SIG-M5 treated with dmso at 0.1 percent for 504 hours (cell line): ENCODE measurements at regions not wholly inside any gene's neighbourhood (a gene's known extent, or its start where the extent isn't known, plus 50 kb on each side); places are given as distances from the start of the nearest gene placed in this dataset.
A peak's percentile ranks its signal among the peaks of the same experiment; 100 is the strongest.

Experiments used
- DNase-seq: peaks from one replicate; lab custom pipeline; 2025; ENCODE audit not compliant: unreplicated experiment; lab: John Stamatoyannopoulos, UW

DNA sequence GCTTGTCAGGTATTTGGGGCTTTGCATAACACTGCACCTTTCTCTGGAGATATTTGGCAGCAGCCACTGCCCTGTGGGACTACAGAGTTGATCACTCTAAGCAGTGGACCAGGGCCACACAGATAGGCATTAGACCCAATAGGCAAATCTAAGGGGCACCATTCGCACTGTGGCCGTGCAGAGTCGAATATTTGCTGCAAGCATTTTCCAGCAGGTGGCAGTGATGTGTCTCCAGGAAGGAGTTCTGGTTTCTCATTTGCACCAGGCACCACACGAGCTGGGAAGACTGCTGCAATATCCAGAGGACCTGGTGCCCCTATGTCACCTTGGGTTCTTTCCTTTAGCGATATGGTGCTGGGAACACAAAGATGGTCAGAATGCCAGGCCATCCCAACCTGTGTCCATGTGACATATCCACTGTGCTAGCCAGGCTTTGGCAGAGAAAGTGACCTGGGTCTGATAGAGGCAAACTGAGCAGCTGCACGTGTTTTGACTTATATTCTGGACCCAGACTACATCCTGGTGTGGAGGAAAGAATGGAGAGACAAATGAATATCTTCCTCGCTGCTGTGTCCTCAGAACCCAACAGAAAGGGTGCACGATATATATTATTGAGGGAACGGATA lies 318.7 kb downstream of the BUD13 start:
- peak; percentile 15 for DNase-seq

DNA sequence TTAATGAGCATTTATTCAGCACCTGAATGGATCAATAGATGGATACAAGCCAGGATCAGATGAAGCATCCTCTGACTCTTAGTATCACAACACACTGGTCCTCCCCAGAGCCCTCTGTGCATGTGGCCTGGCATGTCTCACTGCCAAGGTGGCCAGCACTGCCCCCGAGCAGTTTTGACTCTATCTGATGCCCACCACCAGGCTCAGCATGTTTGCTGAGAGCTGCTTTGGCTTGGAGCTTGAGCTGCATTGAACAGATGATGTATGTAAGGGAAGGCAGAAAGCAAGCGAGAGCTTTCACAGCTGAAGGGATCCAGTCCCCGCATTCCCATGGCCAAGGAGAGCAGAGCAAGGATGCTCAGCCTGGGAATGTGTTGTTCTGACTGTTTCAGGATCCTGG lies 320.3 kb downstream of the BUD13 start:
- no peak for DNase-seq

DNA sequence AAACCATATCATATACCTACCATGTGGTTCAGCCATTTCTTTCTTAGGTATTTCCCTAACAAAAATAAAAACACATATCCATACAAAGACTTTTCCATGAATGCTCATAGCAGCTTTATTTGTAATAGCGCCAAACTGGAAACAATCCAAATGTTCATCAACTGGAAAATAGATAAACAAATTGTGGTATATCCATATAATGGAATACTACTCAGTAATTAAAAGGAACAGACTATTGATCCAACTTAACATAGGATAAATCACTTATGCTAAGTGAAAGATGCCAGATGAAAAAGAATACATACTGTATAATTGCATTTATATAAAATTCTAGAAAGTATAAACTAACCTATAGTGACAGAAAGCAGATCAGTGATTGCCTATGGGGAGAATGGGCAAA lies 323.3 kb downstream of the BUD13 start:
- DNase-seq = no peak

DNA sequence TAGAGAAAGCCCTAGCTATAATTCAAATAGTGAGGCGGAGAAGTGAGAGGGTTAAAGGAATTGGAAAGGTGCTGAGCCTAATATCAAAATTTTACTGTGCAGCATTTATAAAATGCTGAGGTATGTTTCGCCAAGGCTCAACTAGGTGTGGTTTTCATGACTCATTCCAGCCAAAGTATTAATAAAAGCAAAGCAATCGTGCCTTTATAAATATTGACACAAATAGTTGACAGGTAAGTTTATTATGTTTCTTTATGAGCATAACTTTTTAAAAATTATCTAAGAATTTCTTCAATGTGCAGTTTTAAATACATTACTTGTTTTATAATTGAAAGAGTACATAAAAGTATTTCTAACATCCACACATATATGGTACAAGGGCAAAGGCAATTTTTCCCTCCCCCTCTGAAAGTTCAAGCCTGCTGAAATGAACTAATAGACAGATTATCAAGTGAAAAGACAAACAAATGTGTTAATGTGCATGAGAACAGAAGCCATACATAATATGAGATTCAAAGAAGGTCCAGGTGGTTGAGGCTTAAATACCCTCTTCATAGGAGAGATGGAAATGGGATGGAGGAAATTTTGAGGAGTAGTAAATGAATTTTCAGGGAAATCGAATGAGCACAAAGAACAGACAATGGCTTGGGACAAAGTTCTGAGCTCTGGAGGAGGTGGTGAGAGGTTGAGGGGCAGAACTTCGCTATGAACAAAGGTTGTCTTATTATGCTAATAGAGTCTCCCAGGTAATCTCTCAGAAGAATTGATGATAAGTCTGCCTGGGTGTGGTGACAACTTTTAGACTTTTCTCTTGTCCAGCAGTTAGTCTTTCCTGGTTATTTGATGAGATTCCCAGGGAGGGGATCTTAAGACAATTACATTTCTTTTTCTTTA lies 326.5 kb downstream of the BUD13 start:
- DNase-seq = no peak

DNA sequence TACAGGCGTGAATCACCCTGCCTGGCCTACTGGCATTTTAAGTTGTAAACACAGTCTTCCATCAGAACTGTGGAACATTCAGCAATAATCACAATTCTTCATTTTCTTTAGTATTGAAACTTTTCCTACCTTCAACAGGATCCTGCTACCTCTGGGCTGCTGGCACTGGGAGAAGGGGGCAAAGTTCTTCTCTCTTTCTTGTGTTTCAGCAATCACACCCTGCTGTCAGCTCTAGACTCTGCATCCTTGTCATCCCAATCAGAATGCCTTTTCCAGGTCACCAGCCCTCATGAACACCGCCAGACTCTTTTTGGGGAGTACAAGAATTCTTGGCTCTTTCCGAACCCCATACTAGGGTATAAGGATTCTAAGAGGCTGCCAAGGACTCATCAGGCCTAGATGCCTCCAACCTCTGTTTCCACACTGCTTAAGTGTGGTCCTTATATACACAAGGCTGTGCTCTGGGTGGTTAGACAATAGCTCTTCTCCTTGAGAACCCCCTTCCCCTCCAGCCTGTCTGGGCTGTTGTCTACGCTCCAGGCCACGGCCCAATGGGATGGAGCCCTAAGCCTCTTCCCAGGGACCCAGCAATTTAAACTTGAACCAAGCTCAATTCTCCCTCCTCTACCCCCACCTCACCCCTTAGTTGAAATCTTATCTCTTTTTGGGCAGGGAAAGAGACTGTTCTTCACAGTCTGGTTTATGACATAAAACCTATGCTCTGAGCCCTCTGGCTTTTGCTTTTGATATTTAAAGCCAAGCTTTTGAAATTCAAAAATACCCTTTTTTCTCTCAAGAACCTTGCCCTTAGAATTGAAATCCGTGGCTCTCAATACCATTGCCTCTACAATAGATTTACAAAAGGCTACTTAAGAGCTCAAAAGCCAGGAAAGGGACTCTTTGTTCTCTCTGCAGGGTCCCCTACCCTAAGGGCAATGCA lies 327.4 kb downstream of the BUD13 start:
- no peak for DNase-seq

DNA sequence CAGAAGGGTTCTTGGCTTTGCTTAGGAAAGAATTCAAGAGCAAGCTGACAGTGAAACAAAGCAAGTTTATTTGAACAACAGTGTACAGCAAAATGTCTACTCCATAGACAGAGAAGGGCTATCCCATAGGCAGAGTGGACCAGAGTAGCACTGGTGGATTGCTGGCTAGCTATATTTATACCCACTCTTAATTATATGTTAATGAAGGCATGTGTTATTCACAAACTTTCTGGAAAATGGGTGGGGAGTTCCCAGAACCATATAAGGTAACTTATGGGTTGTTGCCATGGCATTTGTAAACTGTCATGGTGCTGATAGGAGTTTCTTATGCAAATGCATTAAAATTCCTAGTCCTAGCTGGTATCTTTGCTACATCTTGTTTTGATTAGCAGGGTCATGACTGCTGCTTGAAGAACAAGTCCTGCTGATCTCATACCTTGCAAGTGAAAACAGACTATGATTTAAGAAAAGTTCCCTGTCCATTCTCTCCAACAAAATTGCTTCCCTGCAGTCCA lies 330.5 kb downstream of the BUD13 start:
- DNase-seq = no peak

DNA sequence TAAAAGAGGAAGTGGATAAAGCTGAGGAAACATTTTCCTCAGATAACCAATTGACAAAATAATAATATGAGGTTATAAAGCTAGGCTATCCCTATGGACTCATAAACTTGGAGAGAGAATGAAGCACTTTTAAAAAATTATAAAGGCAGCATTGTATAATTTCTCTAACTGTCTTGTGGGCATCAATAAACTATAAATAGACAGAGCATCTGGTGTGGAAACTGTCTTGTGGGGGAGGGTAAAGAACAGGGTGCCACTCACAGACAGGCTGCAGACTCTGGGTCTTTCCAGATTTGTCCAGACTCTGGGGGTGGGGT lies 333.5 kb downstream of the BUD13 start:
- no peak for DNase-seq

DNA sequence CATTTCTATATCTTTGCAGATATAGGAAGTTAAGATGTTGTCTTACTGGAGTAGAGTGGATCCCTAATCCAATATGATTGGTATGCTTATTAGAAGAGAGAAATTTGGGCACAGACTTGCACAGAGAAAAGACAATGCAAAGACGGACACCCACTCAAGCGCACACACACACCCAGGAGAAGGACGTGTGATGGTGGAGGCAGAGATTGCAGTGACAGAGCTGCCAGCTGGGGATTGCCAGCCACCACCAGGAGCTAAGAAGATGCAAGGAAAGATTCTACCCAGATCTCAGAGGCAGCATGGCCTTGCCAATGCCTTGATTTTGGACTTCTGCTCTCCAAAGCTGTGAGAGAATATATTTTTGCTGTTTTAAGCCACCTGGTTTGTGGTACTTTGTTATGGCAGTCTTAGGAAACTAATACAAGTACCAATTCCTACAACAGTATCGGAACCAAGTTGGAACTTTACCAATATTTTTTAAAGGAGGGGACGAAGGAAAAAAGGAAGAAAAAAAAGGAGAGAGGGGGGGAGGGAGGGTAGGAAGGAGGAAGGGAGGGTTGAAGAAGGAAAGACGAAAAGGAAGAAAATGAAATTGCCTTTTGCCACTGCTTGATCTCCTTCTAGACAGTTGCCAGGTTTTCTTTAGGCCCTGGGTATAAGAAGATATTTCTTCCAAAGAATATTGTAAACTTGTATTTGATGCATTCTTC lies 334.0 kb downstream of the BUD13 start:
- no peak for DNase-seq

DNA sequence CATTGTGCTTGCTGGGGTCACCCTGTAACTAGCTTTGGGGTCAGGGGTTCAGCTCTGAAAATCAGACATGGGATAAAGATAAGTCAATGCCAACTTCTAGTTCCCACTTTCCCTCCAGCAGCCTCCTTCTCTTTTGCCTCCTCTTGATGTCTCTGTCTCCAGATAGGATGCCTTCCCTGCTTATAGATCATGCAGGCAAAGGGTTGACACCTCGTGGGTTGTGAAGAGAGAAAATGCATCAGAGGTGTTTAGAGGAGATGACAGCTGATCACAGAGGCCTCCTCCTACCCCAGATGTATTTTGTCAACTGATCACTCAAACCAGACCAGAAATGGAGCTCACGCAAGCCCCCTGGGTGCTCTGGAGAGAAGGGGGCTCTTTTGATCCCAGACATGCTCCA lies 337.8 kb downstream of the BUD13 start:
- no peak for DNase-seq

DNA sequence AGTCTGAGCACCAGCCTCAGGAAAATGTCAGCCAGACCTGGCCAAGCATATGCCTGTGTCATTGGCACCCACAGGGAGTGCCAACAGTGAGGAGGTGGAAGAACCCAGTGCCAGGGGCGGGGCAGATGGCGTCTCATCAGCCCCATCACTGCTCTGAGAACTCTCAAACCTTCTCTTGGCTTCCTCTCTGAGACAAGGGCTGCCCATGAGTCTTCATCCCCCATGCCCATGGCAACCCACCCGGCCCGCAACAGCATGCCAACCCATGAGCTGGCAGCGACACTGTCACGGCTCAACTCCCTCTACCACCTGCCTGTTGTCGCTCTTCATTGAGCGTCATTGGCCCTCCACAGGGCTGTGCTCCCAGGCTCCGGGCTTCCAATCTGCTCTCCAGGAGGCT lies 340.5 kb downstream of the BUD13 start:
- no peak for DNase-seq

DNA sequence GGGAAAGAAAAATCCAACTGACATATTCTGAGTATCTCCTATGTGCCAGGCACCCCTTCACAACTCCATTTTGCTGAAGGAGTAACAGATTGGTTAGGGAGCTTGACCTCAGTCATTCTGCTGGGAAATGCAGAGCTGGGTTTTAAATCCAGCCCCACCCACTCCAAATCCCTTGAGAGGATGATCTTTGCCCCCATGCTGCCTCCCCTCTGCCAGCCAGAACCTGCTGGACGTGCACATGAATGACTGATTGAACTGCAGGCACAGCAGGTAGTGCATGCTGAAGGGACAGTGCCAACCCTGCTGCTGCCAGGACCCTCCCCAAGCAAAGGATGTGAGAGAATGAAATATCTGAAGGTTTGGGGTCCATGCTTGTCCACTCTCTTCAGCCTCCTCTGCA lies 340.9 kb downstream of the BUD13 start:
- DNase-seq = no peak

DNA sequence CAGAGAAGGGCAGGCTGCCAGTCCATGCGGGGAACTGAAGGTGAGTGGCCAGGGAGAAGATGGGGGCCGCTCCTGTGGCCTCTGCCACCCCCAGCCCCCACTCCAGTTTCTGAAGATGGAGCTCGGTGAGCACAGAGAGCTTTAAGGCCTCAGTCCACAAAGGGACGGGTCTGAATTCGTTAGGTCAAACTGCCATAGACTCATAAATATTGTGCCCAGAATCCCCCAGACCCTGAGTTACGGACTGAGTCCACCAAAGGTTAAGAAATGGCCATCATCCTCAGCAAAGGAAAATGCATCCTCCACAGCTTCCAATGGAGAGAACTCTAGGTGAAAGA lies 344.2 kb downstream of the BUD13 start:
- DNase-seq = no peak

DNA sequence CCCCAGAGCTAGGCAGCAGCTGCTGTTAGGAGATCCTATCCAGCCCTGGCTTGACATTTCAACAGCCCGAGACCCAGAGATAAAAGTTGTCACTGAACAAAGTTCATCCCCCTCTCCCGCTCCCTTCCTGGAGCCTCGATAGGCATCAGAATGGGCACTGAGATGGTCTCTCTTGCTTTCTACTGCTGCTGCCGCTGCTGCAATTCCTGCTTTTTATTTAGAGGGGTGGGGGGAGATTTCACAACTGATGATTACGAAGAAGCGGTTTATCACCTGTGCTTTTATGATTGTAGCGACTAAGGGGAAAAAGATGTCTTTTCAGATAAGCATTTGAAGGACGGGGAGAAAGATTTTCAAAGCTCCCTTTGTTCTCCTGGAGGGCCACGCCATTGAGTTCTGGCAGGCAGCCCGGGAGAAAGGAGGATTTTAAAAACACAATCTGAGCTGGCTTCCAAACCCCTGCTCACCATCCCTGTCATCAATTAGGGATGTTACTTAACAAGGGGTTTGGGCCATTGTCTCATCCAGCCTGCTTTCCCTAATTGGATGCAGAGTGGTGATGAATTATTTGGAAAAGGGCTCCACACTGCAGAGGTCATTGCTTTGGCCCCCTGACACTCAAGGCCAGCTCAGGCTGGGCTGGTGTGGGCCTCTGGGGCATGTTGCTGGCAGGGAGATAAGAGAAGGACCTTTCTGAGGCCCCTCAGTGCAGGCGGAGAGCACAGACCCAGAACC lies 344.7 kb downstream of the BUD13 start:
- DNase-seq = no peak

DNA sequence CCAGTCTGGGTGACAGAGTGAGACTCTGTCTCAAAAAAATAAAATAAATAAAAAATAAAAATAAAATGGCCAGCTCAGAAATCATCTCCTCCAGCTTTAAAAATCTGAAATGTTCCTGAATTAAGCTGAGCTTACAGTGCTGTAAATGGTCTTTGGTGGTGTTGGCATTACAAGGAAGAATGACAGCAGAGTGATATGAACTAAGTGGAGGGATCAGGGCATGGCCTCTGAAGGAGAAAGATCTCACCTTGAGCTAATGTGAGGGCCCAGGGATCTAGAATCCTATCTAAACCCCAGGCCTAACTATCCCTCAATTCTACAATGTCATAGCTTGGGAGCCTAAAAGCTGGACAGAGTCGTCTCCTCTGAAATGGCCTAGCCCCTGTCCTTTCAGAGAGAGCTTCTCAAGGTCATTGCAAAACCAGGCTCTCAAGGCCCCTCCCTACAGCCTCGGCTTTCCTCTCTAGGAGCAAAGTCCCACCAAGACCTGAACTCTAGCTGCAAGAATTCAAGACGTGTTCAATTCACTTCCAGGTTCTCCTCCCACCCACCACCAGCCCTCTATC lies 345.4 kb downstream of the BUD13 start:
- DNase-seq = no peak

DNA sequence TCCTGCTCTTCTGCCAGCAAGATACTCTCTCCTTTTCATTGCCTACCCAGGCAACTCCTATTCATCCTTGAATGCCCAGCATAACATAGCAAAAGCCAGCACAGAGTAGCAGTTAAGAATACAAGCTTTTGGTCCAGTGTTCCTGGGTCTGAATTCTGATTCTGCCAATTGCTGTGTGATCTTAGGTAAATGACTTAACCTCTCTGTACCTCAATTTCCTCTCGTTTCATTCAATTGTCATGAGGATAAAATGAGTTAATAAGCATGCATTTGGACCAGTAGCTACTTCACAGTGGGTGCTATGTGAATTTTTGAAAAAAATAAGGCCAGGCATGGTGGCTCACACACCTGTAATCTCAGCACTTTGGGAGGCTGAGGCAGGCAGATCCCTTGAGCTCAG lies 346.0 kb downstream of the BUD13 start:
- DNase-seq = no peak

DNA sequence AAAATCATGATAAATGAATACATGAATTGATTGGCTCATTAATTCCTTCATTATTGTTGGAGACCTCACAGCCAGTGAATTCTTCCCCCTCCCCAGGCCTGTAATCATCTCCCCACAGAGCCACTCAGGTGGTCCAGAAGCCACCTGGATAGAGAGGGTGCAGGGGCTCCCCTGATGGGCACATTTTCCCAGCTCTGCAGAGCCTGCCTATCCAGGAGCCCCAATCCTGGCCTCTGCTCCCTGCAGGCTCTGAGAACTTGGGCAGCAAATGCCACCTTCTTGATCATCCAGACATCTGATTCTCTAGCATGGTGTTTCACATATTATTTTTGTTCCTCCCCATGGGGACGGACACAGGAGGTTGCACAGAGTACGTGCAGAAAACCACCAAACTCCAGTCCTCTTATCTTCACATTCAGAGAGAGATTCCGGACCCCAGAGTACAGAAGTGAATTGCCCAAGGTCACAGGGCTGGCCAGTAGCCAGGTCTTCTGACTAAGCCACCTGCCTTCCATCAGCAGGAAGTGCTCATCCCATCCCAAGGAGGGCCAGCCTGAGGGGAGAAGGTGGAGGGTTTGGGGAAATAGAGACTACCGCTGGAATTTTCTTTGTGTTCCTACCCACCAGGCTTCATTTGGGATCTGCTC lies 348.0 kb downstream of the BUD13 start:
- no peak for DNase-seq

DNA sequence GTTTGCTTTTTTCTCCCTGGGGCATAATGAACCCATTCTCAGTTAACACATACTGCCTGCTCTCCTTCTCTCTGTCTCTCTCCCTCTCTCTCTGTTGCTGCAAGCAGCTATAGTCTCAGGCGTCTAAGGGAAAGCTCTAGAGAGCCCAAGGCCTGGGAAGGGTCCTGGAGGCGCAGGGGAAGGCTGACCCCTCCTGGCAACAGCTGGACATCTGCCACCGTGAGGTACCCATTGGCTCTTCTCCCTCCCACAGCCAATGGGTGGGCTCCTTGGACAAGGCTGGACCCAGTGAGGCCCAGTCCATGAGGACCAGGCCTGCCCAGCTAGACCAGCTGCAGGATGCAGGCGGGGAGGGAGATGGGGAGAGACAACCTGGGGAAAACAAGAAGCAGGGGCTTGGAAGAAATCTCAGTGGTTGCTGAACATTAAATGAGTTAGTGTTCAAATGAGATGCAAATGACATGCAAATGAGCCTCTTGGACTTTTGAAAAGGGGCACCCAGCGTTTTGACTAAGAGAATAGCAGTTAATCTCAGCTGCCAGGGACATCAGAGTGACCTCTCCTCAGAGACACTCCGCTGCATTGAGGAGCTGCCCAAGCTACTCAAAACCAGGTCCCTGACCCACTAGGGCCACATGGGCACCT lies 349.7 kb downstream of the BUD13 start:
- DNase-seq = no peak

DNA sequence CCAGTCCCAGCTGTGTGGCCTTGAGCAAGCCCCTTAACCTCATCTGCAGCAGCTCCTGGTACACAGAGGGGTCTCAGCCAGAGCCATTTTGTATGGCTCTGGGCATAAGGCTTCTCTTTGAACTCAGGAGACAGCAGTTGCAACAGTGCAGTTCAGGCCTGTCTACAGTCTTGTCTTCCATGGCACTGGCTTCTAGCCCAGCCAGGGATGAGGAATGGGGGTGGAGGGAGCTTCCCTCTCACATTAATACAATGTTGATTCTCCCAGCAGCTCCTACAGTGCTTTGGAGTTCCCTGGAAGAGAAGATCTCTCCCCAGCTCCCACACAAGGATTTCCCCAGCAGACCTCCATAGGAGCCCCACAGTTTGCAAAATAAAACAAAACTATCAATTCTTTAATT lies 350.2 kb downstream of the BUD13 start:
- no peak for DNase-seq
